ENCODE measurements at regions not wholly inside any gene's neighbourhood (a gene's known extent, or its start where the extent isn't known, plus 50 kb on each side); places are given as distances from the start of the nearest gene placed in this dataset.
"Not testable (repeated sequence)": the region's sequence is repeated elsewhere in the genome, so short reads cannot be mapped to it uniquely, and the experiment has no call there.

DNA sequence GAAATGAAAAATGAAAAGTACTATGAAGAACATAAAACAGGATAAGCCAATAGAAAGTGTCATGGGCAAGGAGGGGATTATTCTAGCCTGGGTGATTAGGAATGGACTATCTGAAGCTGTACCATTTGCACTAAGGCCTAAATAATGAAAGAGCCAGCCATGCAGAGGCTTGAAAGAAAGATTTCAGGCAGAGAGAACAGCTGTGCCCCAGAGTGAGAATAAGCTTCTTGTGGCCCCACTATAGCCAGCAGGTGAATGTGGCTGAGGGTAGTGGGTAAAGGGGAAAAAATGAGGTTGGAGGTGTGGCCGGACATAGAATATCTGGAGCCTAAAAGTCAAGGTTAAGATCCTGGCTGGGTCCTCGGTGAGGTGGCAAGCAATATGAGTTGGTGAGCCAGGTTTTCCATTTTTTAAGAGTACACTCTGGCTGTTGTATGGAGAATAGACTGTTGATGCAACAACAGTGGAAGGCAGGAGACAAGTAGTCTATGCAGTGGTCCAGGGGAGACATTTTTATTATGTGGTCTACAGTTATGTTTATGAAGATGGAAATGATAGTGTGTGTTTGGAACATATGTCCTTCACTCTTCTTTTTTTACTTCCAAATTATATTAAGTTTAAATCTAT, 135.2 kb upstream of the SETBP1 start:
- DNase-seq (ENCODE audit: low spot score): no peak

DNA sequence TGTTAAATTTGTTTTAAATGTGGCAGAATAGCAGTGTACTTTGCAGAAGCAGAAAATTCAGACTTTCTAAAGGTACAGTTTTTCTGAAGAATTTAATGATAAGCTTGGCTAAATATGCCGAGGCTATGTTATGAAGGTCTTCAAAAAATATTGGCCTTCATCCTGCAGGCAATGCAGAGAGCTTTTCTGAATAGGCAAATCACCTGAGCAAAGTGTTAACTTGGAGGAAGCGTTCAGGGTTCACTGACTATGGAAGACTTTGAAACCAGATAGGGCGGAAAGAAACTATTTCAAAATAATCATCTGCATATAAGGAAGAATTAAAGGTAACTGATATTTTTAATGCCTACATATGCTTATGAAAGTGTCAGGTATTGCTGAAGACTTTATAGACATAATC, 133.7 kb upstream of the SETBP1 start:
- no peak for DNase-seq (ENCODE audit: low spot score)

DNA sequence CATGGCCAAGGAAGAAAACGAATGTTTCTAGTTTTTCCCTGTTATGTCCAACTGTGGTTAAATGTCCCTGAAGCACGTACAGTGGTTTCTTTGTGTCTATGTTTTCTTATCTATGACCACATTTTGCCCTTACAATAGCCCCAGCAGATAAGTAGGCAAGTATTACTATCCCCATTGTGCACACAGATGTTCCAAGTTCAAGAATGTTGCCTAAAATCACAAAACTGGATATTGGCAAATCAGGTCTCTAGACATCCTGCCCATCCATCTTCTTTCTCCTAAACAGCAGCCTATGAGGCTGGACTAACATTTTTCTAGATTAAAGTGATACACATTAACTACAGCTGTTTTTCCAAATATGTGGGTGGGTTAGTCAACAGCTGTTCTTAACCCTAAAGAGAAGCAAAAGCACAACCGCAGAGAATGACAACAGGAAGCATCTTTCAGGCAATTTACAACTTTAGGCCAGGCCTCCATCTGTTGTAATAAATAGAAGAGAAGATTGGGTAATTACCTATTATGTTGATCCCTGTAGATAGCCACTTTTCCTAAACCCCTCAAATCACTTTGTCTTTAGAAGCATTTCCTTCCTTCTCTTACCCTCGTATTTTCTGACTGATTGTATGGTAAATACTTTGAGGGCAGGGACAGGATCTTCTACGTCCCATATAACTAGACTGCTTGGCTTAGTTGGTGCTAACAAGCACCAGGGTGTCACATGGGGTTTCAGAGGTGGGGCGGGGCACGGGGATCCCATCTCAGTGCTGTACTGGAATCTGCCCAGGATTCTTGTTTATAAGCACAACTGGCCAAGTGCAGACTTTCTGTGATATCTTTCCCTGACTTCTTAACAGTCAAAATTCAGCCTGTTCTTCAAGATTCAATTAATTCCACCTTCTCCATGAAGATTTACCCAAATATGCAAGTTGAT, 132.1 kb upstream of the SETBP1 start:
- no peak for DNase-seq (ENCODE audit: low spot score)

DNA sequence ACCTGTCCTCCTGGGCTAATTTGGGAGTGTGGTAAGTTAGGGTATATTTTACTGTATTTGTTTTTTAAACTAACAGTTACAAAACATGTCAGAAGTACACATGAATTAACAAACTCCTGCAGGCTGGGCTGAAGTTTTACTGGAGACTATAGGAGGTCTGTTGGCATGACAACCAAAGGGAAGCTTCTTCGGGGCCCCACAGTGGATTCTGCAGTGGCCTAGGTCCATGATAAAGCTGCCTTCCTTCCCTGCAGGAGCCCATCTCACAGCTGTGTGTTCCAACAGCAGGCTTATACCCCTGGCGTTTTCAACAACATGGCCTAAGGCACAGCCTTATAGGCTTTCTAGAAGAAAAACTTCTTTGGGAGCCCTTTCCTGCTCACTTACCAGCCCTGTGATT, 128.0 kb upstream of the SETBP1 start:
- DNase-seq (ENCODE audit: low spot score): no peak

DNA sequence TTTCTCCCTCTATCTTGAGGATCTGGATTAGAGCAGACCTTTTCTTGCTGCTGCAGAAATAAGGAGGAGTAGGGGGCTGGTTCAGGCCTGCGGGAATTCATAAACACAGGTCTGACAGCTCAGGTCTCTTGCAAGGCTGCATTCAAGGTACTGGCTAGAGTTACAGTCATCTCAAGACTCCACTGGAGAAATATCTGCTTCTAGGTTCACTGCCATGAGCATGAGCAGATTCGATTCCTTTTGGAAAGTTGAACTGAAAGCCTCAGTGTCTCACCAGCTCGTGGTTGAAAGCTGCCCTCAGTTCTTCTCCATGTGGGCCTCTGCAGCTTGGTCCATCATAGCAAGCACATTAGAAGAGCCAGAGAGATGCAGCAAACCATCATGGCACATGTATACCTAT, 124.4 kb upstream of the SETBP1 start:
- peak; percentile 46 for DNase-seq (ENCODE audit: low spot score)

DNA sequence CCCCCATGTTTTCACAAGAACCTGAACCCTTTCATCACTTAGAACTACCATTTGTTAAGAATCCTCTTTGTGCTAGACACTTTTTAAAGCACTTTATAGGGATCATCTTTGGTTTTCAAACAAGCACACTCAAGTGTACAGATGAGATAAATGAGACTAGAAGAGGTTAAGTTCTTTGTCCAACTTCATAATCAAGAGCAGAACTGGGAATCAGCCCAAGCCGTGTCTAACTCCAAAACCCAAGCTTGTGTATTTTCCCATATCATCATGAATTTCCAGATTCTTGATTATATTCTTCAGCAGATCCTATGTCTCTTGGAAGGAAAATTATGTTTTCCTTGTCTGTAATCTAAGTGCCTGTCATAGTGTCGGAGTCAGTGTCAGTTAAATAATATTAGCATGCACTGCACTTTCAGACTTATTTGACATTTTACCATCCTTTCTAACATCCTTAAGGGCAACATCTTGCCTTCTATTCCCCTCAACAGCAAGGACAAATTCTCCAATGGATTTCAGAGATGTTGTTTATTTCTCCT, 123.0 kb upstream of the SETBP1 start:
- DNase-seq (ENCODE audit: low spot score): no peak

DNA sequence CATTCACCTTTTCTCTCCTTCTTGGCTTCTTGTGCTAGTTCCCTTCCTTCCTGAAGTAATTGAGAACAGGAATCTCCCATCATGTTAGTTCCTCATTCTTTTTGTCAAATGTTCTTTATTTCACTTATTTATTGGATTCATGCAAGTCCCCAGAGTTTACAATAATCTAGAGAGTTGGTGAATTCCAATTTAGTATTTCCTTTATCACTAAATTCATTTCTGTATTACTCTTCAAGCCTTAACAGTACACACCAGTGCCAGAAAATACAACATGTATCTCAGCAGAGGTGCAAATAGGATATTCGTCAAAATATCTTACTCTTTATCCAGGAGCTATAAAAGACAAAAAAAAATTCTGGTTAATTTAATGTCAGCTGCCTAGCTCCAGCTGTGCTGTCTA, 121.9 kb upstream of the SETBP1 start:
- DNase-seq (ENCODE audit: low spot score): no peak

DNA sequence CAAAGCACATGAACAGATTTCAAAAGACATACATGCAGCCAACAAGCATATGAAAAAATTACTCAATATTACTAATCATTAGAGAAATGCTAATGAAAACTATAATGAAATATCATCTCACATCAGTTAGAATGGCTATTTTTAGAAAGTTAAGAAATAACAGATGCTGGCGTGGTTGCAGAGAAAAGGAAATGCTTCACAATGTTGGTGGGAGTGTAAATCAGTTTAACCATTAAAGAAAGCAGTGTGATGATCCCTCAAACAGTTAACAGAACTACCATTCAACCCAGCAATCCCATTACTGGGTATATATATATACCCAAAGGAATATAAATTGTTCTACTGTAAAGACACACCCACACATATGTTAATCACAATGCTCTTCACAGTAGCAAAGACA, 117.7 kb upstream of the SETBP1 start:
- no peak for DNase-seq (ENCODE audit: low spot score)

DNA sequence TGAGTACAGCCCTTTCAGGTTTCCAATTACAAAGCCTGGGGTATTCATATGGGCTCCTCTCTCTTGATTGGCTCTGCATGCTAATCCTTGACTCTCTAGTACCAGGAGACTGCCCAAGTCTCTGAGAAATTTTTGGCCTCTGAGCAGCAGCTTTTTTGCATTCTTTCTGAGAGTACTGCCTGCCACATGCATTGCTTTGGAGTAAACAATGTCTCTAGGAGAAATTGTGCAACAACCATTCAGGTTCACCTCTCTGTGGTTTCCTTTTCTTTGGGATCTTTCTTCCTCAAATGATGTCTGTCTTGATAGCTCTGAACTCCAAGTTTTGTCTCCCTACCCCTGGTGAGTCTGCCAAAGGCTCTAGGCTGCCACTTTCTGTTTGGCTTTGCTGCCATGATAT, 115.8 kb upstream of the SETBP1 start:
- DNase-seq (ENCODE audit: low spot score): peak; percentile 6

DNA sequence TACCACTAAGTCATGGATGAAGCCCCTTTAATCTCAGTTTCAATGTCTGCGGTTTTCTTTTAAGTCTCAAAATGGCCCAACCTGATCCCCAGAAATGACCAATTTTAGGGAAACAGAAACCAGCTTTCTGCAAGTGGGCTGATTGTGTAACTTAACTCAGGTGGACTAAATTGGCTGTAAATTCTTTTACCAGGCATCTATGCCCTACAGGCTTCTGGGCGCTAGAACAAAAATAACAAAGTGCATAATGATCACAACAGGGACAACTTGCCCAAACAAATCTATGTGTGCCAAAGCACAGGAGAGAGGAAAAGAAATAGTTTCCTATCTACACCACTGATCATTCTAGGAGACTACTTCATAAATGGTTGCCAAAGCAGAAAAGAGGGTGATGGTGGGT, 112.3 kb upstream of the SETBP1 start:
- DNase-seq (ENCODE audit: low spot score): no peak

DNA sequence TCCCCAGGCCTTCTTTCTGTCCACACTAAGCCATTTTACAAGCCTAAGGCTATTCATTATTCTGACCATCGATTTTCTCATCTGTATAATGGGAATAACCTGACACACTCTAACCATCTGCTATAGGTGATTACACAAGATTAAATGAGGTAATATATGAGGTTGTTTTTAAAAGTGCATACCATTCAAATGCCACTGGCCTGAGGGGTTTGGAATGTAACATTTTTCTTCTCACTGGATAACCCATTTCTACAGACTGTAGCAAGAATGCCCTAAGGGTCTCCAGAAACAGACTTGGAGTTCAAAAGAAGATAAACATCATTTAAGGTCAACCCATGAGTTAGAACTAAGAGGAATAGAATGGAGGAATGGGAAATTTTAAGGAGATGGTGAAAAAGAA, 111.7 kb upstream of the SETBP1 start:
- DNase-seq (ENCODE audit: low spot score): no peak

DNA sequence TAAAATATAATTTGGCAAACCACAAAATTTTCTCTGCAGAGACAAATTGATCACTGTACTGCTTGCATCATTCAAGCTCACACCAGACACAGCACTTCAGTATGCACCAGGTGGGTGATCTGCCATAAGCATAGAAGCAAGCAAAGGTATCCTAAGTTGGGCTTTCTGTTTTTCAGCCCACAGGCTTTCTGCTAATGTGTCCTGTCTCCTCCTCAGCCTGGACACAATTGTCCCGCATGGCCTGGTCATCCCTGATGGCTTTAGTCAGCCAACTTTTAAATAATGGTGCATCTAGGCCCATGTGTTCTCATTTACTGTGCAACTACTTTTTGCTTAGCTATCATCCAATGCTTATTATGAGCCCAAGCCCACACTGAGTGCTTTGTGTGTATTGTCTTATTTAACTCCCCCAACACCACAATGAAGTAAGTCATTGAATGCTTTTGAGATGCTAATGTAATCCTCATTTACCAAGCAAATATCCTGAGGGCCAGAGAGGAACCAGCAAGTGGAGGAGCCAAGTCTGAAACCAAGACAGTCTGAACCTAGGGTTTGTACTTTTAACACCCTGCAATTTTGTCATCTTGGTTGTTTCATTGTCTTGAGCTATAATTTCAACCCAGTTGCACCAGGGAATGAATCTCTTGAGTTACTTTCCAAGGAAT, 111.2 kb upstream of the SETBP1 start:
- no peak for DNase-seq (ENCODE audit: low spot score)

DNA sequence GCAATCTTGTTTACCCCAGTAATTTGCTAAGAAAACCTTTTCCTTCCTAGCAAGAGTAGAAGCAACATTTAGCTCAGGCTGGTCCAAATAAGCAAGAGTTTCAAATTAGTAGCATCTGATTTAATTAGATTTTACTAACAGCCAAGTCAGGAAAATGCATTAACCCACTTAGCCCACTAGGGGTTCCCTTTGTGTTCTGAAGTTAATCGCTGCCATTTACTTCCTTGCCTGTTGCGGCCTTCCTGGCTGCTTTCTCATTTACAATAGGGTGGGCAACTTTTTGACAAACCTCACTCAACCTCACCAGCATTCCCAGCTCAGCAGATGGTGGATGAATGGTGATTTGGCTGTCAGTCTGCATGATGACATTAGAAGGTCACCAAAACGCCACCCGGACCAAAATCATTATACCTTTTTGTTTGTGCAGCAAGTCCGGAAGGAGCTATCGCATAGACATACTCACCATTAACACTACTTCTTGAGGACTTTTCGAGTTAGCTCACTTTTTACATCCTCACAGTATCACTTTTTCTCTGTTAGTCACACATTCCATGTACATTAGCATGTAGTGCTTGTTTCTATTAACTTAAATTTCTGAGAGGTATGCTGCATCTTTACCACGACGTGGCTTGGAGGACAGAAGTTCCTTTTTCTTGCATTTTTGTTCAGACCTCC, 101.5 kb upstream of the SETBP1 start:
- no peak for DNase-seq (ENCODE audit: low spot score)

DNA sequence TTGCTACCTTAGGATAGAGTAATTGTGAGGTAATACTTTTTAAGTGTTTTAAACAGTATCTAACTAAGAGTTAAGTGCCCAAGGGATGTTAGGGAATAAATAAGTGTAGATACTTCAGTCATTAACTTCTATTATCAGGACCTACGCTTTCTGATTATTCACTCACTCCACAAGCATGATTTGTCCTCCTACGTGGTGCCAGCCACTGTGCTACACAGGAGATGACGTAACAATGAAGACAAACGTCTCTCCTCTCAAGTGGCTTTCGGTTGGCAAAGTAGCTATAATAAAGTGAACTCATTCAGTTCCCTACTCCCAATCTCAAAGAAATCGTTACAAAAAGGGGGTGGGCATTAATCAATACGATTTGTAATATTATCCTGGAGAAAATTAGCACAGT, 100.9 kb upstream of the SETBP1 start:
- DNase-seq (ENCODE audit: low spot score): no peak

DNA sequence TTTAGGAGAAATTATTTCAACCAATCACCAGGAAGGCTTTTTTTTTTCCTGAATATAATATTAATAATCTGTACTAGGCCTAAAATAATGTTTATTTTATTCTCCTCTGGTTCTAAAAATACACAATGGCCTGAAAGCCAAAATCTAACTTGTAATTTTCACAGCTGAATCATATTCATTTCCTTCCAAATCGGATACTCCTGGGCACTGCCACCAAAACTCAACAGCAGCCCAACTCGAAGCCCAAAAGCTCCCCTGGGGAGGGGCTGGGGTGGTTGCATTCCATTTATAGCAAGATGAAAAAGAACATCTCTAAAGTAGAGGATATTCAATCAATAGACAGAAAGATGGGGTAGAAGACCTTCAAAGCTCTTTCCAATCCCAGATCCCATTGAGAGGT, 100.5 kb upstream of the SETBP1 start:
- no peak for DNase-seq (ENCODE audit: low spot score)

DNA sequence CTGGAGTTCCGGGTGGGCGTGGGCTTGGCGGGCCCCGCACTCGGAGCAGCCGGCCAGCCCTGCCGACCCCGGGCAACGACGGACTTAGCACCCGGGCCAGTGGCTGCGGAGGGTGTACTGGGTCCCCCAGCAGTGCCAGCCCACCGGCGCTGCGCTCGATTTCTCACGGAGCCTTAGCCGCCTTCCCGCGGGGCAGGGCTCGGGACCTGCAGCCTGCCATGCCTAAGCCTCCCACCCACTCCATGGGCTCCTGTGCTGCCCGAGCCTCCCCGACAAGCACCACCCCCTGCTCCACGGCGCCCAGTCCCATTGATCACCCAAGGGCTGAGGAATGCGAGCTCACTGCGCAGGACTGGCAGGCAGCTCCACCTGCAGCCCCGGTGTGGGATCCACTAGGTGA, 99.9 kb upstream of the SETBP1 start:
- DNase-seq (ENCODE audit: low spot score): not testable (repeated sequence)

DNA sequence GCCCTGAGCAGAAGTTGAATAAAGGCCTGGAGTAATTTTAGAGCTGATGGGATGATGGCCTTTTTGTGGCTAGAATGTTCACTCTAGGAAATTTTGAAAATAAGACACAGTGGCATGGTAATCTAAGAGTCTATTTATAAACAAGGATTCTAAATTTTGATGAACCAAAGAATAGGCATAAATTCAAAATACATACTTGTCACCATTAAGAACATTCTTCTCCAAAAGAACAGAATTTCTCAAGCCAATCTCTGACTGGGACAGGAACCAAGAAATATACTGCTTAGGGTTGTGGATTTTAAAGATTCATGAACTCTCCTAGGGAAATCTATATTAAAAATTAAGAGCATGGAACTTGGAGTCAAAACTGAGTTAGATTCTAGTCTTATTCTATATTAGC, 98.2 kb upstream of the SETBP1 start:
- no peak for DNase-seq (ENCODE audit: low spot score)

DNA sequence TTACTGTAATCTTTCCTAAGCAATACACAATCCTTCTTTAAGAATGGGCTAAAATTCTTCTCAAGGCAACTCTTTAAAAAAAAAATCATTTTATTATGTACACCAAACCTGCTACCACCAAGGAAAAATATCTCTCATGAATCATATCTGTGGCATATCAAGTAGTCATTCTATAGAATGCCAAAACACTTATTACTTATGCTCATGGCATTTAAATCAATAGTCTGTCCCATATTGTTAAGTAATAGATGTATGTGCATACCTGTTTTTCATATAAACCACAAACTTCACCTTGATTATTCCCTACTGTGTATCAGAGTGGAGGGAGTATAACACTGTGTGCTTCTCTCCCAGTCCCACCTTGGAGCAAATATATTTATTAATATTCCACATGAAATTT, 95.8 kb upstream of the SETBP1 start:
- DNase-seq (ENCODE audit: low spot score): no peak

DNA sequence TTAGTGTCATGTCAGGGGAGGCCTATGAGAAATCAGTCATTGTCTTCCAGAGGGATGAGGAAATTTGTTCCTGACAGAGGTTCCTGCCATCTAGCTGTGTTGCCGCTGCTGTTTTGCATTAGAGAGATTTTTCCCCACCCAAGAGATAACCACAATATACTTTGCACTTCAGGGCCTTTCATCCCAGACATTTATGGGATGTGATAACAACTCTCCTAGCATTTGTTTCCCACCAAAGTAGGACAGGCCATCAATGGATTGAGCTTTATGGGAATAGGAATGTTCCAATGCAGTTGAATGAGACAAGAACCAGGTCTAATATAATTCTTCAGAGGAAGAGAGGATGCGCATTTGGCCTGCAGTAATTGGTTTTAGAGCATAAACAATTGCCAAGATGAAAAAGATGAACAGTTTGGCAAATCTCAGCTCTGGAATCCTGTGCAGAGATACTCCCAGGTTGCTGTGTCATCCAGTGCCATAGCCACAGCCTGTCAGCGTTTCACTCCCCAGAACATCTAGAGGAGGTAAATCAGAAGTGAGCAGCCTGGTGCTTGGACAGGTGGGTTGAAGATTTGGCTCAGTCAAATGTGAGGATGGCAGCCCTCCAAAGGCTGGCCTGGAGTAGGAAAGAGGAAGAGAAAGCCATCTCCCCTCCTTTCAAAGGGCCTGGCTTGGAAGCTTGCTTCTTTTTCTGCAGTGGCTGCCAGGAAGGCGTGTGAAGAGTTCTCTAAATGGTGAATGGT, 93.7 kb upstream of the SETBP1 start:
- peak; percentile 65 for DNase-seq (ENCODE audit: low spot score)

DNA sequence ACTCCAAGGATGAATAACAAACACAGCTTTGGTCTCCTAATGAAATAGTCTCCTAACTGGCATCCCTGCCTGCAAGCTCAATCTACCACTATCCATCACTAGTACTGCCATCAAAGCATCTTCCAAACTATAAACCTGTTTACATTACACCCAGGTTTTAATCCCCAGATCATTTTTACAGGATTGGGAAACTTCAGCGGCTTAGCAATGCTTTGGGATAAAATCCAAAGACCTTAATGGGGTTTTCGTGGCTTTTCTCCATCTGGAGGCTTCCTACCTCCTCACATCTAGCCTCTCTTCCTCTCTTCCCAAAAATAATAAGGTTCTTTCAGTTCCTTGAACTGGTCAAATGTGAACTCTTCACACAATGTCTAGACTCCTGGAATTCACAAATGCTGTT, 92.2 kb upstream of the SETBP1 start:
- DNase-seq (ENCODE audit: low spot score): no peak

DNA sequence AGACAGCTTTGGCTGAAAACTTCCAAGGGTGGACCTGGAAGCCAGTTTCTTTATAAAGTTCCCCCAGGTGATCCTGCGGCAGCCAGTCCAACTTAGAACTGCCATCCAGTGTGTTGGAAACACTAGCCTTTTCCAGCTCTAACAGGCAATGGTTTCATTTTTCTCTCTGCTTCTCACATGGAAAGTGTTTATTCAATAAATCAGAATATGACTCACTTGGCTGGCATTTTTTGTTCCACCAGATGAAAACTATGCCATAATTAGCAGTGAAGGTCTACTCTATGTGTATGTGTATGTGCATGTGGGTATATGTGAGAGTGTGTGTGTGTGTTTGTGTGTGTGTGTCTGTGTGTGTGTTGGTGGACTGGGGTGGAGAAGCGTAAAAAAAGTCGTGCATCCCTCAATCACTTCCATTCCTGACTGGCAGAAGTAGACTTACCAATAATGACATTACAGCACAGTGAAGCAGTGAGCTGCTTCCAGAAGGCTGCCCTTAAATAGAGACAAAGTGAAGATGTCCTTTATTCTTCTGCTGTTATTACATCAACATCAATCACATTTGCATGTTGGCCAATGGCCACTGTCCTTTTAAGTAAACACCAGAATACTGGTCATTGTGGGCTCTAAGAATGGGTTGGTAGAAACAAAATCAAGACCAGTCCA, 90.9 kb upstream of the SETBP1 start:
- peak; percentile 9 for DNase-seq (ENCODE audit: low spot score)
